ENCODE measurements at regions not wholly inside any gene's neighbourhood (a gene's known extent, or its start where the extent isn't known, plus 50 kb on each side); places are given as distances from the start of the nearest gene placed in this dataset.
"Not testable (repeated sequence)": the region's sequence is repeated elsewhere in the genome, so short reads cannot be mapped to it uniquely, and the experiment has no call there.

DNA sequence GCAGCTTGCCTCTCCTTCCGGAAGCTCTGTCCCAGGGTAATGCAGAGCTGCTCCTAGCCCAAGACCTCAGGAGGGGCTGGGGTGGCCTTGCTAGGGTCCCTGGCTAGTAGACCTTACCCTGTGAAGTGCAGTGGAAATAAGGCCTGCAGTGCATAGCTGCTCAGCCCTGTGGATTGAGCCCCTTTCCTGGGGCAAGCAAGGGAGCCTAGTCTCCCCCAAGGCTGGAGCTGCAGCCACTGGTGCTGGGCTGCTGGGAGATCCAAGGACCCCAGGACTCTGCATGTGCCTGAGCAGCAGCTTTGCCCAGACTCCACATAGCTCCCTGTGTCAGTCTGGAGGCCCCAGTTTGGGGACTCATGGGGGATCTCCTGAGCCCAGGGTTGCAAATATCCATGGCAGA is 57.9 kb downstream of the FANCF start:
- in situ Hi-C loops (cut with HindIII; ENCODE audit: low pct_ligation_motif_present, low pct_unique_long_range_greater_than_20kb, low sequenced_read_pairs), result no loop called here

DNA sequence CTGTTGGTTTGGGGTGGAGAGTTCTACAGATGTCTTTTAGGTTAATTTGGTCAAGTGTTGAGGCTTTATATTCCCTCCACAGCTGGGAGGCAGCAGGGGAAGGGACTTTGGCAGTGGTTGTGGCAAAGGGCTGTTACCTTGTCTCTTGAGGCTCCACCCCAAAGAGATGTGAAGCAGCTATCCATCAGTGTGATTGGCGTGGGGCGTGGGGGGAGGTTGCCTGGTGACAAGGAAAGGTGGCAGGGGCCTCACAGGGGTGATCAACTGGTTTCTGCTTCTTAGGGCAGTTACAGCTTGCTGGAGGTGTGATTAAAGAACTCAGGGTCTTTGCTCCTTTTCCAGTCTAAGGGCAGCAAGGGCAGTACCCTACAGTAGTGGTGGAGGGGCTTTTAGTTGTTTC is 59.3 kb downstream of the FANCF start:
- in situ Hi-C loops (cut with HindIII; ENCODE audit: low pct_ligation_motif_present, low pct_unique_long_range_greater_than_20kb, low sequenced_read_pairs), result no loop called here
- no peak for DNase-seq

More for the DNA sequence above, 57.9 kb downstream of the FANCF start:
- DNase-seq, result no peak

DNA sequence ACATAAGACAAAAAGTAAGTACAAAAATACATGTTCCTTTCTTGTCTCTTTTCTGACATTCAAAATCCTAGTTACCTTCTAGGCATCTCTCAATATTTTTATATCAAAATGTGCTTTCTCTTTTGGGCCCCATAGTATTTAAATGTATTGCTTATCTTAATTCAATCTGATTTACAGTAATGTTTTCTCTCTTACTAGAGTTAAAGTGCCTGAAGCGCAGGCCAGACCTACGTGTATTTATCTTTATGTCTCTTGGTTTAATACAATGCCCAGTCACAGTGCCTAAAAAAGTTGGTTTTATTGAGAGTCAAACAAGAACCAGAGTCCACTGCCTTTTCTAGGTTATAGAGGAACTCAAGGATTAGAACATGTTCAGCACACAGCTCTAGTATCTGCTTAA is 64.3 kb downstream of the FANCF start:
- no peak for DNase-seq
- in situ Hi-C loops (cut with HindIII; ENCODE audit: low pct_ligation_motif_present, low pct_unique_long_range_greater_than_20kb, low sequenced_read_pairs), result no loop called here

DNA sequence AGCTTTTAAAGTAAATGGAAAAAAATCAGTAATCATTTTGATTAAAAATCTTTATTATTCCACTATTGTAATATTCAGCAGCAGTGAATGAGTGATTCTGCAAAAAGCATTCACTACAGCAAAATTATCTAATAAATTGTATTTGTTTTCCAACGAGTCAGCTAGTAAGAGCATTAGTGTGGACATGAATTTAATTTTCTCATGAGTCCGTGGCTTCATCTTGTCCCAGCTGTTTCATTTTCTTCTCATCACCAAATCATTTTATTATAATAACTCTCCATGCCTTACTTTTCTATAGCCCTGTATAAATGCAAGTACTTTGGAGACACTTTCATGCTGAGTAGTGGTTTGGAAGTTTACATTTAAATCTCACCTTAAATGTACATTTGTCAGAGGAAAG is 66.2 kb downstream of the FANCF start:
- in situ Hi-C loops (cut with HindIII; ENCODE audit: low pct_ligation_motif_present, low pct_unique_long_range_greater_than_20kb, low sequenced_read_pairs), result no loop called here
- DNase-seq, result no peak

DNA sequence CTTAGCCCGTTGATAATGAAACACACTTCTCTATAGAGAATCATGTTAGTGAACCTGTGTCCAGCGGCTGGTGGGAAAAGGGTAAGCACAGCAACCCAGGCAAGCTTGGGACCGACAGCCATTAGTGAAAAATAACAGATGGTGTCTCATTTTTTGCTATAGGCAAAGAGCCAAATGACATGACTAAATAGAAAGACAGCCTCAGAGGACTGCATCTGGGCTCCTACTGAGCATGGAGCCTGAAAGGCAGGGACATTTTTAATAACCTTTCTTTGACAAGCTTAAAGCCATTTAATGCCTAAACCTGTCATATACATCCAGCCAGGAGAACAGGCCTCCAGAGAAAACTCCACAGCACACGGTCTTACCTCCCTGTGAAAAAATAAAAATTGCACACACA is 67.0 kb downstream of the FANCF start:
- in situ Hi-C loops (cut with HindIII; ENCODE audit: low pct_ligation_motif_present, low pct_unique_long_range_greater_than_20kb, low sequenced_read_pairs), result no loop called here
- DNase-seq, result no peak

DNA sequence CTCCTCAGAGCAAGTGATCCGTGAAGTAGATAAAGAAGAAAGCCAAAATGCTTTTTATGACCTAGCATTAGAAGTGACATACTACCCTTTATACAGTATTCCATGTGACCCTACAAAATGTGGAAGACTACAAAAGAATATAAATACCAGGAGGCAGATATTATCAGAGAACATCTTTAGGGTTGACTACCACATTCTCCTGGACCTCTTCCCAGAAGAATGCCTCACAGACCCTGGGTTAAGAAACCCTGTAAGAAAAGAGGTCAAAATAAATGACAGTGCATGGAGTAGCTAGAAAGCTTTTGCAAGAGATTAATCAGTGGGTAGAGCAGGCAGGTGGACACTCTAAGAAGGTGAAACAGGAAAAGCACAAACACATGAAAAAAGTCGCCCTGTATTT is 69.2 kb downstream of the FANCF start:
- no peak for DNase-seq
- in situ Hi-C loops (cut with HindIII; ENCODE audit: low pct_ligation_motif_present, low pct_unique_long_range_greater_than_20kb, low sequenced_read_pairs), result no loop called here

DNA sequence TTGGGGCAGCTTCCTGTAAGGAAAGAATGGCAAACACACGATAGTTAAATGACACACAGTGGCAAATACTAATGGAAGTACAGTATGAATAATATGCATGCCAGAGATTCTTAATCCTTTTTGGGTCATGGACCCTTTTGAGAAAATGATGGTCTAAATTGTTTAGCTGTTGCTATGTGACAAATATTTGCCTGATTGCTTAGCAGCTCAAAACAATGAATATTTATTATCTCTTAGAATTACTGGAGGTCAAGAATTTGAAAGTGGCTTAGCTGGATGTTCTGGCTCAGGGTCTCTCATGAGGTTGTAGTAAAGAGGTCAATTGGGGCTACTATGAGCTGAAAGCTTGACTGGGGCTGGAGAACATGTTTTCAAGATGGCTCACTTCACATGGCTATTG is 69.7 kb downstream of the FANCF start:
- DNase-seq, result no peak
- in situ Hi-C loops (cut with HindIII; ENCODE audit: low pct_ligation_motif_present, low pct_unique_long_range_greater_than_20kb, low sequenced_read_pairs), result no loop called here

DNA sequence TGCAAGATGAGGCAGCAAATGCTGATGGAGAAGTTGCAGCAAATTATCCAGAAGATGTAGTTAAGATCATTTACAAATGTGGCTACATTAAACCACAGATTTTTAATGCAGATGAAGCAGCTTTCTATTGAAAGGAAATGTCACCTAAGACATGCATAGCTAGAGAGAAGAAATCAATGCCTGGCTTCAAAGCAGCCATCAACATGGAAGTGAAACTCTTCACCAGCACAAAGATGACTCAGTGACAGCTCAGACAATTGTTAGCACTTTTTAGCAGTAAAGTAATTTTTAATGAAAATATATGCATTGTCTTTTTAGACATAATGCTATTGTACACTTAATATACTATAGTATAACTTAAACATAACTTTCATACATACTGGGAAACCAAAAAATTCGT is 71.4 kb downstream of the FANCF start:
- no peak for DNase-seq
- in situ Hi-C loops (cut with HindIII; ENCODE audit: low pct_ligation_motif_present, low pct_unique_long_range_greater_than_20kb, low sequenced_read_pairs), result no loop called here

DNA sequence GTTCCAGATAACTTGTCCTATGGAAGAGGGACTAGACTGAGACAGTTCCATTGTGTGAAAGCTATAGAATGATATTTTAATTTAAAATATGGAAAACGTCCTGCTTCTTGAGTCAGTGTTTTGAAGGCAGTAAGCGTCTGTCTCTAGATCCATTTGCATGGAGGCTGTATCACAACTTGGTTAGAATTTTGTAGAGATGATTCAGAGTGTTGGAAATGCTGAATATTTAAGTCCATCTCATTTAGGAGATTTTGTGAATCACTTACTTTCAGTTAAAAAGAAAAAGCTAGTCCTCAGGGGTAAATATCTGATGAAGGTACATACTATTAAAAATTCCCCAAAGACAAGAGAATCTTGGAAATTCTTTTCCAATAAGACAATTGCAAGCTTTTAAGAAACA is 72.7 kb downstream of the FANCF start:
- in situ Hi-C loops (cut with HindIII; ENCODE audit: low pct_ligation_motif_present, low pct_unique_long_range_greater_than_20kb, low sequenced_read_pairs), result no loop called here
- no peak for DNase-seq

DNA sequence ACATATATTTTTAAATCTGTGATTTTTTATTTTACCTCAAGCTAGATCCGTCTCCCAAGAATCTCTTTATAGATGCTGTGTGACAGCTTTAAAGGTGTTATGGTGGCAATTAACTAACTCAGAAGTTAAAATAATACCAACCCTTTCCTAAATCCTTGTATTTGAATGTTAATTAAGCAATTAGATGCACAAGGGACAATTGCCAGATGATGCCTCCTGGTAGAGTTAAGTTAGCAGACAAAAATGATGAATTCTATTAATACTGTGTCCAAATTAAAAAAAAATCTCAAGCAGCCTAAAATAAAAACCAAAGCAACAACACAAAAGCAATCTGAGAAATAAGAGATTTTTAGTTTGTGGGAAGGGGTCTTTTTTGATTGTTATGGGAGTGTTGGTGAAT is 78.9 kb downstream of the FANCF start:
- no peak for DNase-seq
- in situ Hi-C loops (cut with HindIII; ENCODE audit: low pct_ligation_motif_present, low pct_unique_long_range_greater_than_20kb, low sequenced_read_pairs), result no loop called here

DNA sequence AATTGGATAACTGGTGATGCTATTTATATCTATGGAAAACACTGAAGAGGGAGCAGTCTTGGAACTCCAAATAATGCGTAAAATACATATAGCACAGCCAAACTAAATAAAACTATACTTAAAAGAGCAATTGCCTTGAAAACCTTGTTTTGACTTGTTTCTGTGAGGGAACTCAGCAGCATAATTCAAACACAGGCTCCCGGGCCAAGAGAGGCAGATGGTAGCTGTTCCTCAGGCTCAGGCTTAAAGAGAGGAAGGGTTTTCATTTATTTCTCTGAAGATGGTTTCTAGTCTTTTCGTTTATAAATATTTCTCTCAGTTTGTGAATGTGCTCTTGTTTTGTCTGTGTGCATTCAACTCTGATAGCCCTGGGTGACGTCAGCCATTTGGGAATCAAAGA is 82.4 kb downstream of the FANCF start:
- in situ Hi-C loops (cut with HindIII; ENCODE audit: low pct_ligation_motif_present, low pct_unique_long_range_greater_than_20kb, low sequenced_read_pairs), result no loop called here
- no peak for DNase-seq

DNA sequence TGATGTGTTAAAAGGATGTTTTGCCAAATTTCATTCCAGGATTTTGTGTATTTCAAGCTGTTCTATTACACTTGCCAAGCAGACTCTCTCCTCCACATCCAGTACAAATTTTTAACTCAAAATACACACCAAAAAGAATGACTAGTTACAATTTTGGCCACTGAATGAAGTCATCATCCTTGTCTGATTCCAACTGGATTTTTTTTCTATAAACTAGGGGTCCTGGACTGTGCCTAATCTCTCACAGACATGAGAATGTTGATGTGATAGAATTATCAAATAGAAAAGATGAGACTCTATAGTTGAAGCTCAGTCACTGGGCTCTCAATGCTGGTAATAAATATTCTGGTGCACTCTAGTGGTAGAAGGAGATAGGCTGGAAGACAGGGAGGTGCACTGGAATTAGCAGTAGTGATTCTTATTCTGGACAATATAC is 85.8 kb downstream of the FANCF start:
- peak; percentile 15 for DNase-seq
- in situ Hi-C loops (cut with HindIII; ENCODE audit: low pct_ligation_motif_present, low pct_unique_long_range_greater_than_20kb, low sequenced_read_pairs), result no loop called here

DNA sequence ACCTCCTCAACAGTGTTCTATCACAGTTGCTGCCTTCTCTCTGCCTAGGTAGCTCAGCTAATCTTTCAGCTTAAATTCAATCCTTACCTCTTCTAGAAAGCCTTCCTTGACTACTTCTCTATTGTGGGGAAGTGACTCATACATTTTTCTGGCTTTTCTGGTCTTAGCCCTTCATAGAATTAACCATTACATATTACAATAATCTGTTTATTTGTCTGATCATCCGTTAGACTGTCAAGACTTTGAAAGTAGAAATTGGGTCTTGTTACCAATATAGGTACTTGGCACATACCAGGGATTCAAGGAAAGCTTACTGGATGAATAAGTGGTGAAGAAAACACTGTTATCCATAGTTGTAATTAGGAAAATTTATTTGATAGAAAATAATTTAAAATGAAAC is 89.6 kb downstream of the FANCF start:
- no peak for DNase-seq
- in situ Hi-C loops (cut with HindIII; ENCODE audit: low pct_ligation_motif_present, low pct_unique_long_range_greater_than_20kb, low sequenced_read_pairs), result no loop called here

DNA sequence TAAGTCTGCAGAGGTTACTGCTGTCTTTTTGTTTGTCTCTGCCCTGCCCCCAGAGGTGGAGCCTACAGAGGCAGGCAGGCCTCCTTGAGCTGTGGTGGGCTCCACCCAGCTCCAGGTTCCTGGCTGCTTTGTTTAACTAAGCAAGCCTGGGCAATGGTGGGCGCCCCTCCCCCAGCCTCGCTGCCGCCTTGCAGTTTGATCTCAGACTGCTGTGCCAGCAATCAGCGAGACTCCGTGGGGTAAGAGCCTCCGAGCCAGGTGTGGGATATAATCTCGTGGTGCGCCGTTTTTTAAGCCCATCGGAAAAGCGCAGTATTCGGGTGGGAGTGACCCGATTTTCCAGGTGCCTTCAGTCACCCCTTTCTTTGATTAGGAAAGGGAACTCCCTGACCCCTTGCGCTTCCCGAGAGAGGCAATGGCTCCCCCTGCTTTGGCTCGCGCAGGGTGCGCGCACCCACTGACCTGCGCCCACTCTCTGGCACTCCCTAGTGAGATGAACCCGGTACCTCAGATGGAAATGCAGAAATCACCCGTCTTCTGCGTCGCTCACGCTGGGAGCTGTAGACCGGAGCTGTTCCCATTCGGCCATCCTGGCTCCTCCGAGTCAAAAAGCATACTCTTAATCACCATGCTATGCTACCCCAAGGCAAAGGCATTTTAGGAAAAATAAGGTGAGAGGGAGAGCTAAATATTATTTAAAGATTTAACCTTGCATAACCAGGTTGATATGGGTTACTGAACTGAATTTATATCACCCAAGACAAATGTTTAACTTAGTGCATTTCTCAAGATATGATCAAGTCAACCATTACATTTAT is 96.8 kb downstream of the FANCF start:
- in situ Hi-C loops (cut with HindIII; ENCODE audit: low pct_ligation_motif_present, low pct_unique_long_range_greater_than_20kb, low sequenced_read_pairs); DNase-seq: not testable (repeated sequence)

DNA sequence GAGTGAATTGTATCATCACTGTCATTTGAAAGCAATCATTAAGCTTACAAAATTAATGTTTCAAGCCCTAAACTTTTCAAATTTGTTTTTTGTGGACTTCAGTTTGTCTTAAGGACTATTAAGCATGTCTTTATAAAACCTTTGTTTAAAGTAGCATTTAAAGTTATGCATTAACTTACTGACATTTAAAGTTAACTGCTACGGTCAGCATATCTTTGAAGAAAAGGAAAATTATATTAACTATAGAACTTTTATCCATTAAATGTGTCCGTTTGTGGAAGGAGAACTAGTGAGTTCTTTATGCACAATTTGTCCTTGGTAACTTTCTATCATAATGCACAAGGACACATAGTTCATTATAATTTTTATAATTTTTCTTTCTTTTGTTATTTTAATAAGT is 103.4 kb downstream of the FANCF start:
- in situ Hi-C loops (cut with HindIII; ENCODE audit: low pct_ligation_motif_present, low pct_unique_long_range_greater_than_20kb, low sequenced_read_pairs), result no loop called here
- DNase-seq, result no peak

DNA sequence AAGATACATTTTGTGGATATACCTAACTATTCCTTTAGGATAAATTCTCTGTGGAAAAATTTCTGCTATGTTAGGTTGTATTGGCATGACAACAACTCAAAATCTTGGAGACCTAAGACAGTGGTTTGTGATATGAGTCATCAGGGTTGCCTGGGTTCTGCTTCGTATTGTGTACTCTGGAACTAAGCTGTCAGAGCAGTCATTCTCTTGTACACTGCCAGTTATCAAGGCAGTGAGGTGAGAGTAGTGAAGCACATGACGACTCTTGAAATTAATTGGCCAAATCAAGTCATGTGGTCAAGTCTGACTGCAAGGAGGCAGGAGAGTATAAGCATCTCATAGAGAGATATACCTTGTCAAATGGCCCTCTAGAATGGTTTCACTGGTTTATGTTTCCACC is 104.4 kb downstream of the FANCF start:
- no peak for DNase-seq
- in situ Hi-C loops (cut with HindIII; ENCODE audit: low pct_ligation_motif_present, low pct_unique_long_range_greater_than_20kb, low sequenced_read_pairs), result no loop called here

DNA sequence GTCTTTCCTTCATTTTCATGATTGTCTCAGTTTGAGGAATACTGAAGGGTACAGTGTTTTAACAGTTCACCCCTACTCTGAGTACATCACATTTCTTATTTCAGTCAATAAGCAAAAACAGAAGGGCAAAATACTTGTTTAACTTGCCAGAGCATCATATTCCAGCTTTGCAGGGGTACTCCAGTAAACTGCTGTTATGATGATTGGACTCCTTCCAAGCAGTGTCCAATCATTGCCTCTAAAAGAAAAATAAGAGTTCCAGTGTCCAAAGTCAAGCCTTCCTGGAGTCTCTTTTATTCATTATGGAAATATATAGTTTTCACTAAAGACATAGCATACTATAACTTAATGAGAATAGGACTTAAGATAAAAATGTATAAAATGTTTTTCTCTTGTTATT is 105.1 kb downstream of the FANCF start:
- in situ Hi-C loops (cut with HindIII; ENCODE audit: low pct_ligation_motif_present, low pct_unique_long_range_greater_than_20kb, low sequenced_read_pairs), result no loop called here
- DNase-seq, result no peak

DNA sequence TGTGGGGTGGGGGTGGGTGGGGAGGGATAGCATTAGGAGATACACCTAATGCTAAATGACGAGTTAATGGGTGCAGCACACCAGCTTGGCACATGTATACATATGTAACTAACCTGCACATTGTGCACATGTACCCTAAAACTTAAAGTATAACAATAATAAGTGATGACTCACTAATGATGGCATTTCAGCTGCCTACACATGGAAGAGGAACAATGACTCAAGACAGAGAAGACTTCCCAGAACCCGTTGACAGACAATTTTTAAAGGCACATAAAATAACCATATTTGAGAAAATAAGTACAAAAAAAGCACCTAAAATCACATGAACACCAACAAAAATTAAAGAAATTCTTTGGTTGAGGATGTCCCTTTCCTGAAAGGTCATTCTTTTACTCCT is 107.3 kb downstream of the FANCF start:
- DNase-seq; in situ Hi-C loops (cut with HindIII; ENCODE audit: low pct_ligation_motif_present, low pct_unique_long_range_greater_than_20kb, low sequenced_read_pairs): not testable (repeated sequence)

DNA sequence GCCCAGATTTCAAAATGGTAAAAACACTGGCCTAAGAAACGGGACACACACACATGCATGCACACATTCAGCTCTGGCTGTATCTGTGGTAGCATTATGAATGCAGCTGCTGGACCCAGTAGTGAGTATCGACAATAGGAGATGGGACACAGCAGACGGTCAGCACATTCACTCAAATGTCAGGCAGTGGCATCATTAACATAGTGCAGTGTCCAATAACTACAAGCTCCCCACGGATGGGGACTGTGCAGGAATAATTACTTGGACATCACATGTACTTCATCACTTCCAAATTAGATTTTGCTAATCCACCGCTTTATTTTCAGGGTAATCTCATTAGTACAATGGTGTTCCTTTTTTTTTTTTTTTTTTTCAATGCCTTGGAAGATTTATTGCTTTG is 109.5 kb downstream of the FANCF start:
- in situ Hi-C loops (cut with HindIII; ENCODE audit: low pct_ligation_motif_present, low pct_unique_long_range_greater_than_20kb, low sequenced_read_pairs), result no loop called here
- no peak for DNase-seq

DNA sequence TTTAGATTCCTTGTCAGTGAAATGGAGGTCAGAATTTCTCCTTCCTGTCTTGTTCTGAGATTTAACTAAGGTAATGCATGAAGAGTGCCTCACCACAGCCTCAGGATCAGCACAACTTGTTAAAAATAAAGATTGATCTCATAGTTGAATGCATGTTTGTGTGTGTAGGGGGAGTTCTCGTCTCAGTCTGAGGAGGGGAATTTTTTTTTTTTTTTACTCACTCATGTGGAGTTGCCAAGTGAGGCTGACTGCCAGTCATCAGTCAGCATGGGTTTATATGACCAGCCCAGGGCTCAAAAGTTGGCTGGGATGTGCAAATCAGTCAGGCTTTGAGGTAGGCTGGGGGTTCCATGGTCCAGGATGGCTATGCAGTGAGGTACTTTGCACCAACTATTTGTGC is 113.2 kb downstream of the FANCF start:
- in situ Hi-C loops (cut with HindIII; ENCODE audit: low pct_ligation_motif_present, low pct_unique_long_range_greater_than_20kb, low sequenced_read_pairs), result no loop called here
- no peak for DNase-seq

DNA sequence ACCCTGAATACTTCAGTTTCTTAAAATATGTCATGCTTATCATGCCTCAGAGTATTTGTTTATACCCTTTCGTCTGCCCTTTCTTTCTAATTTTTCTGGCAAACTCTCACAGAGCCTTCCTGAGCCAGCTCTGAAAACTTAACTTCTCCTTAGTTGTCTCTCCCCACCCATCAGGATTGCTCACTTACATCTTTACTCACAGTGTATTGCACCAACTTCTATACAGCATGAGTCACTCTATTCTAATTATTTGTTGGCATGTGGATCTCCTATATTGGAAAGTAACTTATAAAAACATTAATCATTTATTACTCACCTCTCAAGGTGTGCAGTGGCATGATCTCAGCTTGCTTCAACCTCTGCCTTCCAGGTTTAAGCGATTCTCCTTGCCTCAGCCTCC is 114.9 kb downstream of the FANCF start:
- DNase-seq, result no peak
- in situ Hi-C loops (cut with HindIII; ENCODE audit: low pct_ligation_motif_present, low pct_unique_long_range_greater_than_20kb, low sequenced_read_pairs), result no loop called here

All from ACHN (cell line).